ENCODE measurements at regions not wholly inside any gene's neighbourhood (a gene's known extent, or its start where the extent isn't known, plus 50 kb on each side); places are given as distances from the start of the nearest gene placed in this dataset.

DNA sequence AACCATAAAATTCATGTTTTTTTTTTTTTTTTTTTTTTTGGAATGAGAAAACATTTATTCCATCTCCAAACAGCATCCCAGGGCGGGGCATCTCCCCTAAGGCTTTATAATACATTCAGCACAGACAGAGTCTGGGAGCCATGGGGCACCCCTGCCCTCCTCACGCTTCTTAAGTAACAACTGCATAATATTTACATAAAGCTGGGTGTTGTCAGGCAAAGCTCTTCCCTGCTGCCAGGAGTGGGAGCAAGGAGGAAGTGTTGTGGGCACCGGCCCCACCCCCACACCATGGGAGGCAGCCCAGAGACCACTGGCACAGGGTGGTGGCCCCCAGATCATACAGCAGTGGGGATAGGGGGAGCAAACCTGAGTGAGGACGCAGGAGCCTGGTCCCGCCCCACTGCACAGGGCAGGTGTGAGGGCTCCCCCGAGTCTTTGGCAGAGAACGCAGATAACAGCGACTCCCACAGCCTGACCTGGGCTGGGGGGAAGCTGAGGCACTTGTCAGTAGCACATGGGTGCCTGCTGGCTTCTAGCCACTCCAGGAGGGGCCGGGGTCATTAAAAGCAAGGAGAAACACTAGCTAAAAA lies 86.1 kb upstream of the CEP78 start:
- TF ChIP-seq, protein P1, sequence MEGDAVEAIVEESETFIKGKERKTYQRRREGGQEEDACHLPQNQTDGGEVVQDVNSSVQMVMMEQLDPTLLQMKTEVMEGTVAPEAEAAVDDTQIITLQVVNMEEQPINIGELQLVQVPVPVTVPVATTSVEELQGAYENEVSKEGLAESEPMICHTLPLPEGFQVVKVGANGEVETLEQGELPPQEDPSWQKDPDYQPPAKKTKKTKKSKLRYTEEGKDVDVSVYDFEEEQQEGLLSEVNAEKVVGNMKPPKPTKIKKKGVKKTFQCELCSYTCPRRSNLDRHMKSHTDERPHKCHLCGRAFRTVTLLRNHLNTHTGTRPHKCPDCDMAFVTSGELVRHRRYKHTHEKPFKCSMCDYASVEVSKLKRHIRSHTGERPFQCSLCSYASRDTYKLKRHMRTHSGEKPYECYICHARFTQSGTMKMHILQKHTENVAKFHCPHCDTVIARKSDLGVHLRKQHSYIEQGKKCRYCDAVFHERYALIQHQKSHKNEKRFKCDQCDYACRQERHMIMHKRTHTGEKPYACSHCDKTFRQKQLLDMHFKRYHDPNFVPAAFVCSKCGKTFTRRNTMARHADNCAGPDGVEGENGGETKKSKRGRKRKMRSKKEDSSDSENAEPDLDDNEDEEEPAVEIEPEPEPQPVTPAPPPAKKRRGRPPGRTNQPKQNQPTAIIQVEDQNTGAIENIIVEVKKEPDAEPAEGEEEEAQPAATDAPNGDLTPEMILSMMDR (conservative IDR thresholded peaks at IDR 0.05 in 1 of 2, IDR thresholded peaks at IDR 0.05 in 1 of 2; ENCODE audit: low read depth in 1 of 2, low read length in 2 of 2), result no peak
- no peak for TF ChIP-seq EZH2 (IDR thresholded peaks at IDR 0.05; ENCODE audit: low read length, missing control alignments)
